SW 1271 (cell line): ENCODE measurements at regions not wholly inside any gene's neighbourhood (a gene's known extent, or its start where the extent isn't known, plus 50 kb on each side); places are given as distances from the start of the nearest gene placed in this dataset.
"Not testable (repeated sequence)": the region's sequence is repeated elsewhere in the genome, so short reads cannot be mapped to it uniquely, and the experiment has no call there.

ENCODE experiments used
- DNase-seq, 2 experiments: peaks; one replicate each; lab custom pipeline; 2025; lab: John Stamatoyannopoulos, UW

DNA sequence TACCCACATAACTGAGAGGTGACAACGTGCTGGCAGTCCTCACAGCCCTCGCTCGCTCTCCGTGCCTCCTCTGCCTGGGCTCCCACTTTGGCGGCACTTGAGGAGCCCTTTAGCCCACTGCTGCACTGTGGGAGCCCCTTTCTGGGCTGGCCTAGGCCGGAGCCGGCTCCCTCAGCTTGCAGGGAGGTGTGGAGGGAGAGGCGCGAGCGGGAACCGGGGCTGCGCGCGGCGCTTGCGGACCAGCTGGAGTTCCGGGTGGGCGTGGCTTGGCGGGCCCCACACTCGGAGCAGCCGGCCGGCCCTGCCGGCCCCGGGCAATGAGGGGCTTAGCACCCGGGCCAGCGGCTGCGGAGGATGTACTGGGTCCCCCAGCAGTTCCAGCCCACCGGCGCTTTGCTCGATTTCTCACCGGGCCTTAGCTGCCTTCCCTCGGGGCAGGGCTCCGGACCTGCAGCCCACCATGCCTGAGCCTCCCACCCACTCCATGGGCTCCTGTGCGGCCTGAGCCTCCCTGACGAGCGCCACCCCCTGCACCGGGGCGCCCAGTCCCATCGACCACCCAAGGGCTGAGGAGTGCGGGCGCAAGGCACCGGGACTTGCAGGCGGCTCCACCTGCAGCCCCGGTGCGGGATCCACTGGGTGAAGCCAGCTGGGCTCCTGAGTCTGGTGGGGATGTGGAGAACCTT lies 630.1 kb upstream of the NXPH2 start:
- not testable (repeated sequence) for DNase-seq

DNA sequence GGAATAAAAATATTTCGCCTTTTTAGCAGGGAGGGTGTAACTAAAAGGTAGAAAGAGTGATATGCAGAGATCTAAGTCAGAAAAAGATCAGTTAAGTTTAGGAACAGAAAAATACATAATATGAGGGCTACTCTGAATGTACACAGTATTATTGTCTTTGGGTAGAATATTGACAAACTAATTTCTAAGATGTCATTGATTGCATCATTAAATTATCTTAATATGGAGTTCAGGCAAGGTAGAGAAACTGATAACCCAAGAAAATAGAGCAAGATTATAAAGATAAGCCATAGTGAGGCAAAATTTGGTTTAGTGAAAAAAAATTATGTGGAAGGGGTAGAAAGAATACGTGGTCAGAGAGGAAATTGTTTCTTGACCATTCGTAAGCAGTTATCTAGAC lies 629.0 kb upstream of the NXPH2 start:
- no peak for DNase-seq

DNA sequence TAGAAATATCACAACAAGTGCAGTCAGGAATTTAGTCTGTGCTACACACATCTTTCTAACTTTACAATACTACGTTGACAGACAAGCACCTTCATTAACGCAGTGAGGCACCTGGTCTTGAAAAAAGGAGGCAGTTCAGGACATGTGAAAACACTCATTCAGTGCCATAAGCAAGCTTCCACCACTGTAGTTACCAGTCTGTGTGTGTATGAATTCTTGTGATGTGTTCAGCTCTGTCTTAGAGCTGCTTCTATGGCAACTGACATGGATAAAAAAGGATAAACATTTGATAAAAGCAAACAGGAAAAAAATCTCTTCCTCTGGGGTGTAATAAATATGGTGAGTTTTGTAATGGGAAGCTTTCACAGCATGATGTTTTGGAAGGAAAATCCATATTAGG lies 623.8 kb upstream of the NXPH2 start:
- no peak for DNase-seq

DNA sequence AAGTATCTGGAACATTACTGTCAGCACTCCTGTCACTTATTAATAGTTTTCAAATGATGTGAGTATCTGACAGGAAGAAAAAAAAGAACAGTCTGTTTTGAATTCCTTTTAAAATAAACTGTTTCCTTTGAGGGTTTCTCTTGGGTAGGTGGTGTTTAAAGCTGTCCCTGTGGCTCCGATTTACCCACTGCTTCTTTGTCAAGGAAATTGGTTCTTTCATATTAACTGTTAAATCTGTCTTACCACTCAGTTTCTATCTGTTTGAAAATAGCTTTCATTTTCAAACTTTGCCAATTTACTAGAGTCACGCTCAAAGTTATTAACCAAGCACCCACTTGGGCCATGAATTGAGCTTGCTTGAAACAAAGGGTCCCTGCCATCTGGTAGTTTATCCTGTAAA lies 614.6 kb upstream of the NXPH2 start:
- DNase-seq: no peak

DNA sequence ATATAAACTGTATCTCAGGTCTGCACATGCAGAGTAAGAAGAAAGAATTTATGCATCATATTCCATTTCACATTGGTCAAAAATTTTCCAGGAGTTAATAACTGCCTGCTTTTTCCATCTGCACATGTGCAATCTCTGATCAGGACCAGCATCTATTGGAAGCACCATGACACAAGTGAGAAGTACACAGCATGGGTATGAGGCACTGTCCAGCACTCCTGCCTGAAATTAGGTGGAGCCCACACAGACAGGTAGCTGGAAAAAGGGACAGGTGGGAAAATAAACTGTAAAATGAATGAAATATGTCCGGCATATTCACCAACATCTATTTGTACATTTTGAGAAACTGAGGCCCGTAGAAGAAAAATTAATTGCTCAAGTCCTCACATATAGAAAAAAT lies 609.2 kb upstream of the NXPH2 start:
- no peak for DNase-seq

DNA sequence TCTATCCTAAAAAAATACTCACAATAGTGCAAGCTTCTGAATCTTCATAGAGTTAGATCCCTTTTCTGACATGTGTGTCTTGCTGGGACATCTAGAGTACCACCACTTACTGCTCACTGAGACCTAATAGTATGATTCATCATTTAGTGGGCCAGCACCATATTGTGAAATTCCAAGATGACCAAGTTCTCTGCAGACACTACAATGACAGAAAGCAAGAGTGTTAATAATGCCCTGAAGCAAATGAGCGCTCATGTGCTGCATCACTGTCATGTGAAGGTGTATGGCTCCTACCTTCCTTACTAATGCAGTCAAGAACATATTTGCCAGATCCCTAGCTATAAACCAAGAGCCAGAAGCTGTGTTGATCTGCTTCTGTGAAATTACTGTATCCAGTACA lies 606.2 kb upstream of the NXPH2 start:
- no peak for DNase-seq

DNA sequence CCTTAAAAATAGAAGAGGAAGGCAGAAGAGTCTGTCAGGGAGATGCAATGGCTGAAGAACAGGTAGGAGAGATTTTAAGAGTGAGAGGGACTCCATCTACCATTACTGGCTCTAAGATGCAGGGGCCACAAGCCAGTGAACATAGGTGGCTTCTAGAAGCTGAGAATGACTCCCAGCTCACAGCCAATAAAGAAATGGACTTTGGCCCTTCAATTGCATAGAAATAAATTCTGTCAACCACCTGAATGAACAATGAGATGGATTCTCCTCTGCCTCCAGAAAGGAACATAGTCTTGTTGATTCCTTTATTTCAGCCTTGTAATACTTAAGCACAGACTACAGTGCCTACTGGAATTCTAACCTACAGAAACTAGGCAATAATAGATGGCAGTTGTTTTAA lies 603.3 kb upstream of the NXPH2 start:
- DNase-seq: no peak

DNA sequence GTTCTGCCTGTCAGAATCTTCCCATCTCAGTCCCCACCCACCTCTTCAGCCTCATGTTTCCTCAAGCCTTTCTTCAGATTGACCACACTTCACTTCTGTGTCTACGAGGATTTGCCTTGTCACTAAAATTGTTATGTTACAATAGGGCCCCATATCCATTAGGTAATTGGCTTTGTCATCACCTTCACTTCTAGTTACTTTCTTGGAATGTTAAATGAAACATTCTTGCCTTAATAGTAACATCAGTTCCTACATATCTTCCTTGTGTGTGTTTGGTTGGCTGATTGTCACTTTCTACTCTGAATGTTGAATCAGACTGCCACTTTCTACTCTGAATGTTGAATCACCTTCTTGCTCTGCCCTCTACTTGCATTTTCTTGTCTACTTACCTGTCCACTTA lies 599.9 kb upstream of the NXPH2 start:
- DNase-seq: no peak

DNA sequence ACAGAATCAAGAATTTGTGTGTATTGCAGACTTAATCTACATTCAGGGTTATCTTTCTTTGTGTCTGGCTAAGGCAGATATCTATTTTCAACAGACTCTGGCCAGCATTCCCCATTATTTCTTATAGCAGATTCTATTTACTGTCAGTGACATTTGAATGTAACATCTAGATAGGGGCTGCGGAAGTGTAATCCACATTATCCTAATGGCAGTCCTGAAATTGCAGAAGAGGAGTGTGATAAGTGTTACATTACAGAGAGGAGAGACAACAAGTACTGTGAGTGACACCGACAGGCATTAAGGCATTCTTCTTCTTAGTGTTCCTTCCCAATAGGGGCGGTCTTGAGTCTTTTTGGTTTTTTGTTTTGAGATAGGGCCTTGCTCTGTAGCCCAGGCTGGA lies 598.2 kb upstream of the NXPH2 start:
- DNase-seq: no peak

DNA sequence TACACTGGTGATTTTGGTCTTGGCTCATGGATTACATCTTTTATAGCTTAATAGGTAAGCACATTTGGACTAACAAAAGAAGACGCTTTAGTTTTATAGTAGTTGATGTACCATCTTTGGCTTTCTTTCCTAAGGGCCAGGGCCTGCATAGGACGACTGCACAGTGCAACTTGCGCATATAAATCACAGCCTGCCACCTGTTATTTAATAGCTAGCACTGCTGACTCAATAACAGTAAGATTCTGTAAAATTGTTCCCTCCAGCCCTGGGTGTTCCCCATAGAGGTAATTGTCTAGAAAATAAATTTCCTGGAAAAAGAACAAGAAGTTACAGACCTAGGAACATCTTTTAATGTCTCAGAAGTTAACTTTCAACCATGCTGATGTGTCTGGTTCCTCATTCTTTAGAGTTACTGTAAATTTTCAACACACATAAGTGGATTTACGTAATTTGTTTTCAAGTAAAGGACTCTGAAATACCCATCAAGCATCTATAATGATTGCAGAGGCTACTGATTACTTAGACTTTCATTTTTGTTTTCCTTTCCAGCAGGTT lies 594.2 kb upstream of the NXPH2 start:
- DNase-seq: no peak

DNA sequence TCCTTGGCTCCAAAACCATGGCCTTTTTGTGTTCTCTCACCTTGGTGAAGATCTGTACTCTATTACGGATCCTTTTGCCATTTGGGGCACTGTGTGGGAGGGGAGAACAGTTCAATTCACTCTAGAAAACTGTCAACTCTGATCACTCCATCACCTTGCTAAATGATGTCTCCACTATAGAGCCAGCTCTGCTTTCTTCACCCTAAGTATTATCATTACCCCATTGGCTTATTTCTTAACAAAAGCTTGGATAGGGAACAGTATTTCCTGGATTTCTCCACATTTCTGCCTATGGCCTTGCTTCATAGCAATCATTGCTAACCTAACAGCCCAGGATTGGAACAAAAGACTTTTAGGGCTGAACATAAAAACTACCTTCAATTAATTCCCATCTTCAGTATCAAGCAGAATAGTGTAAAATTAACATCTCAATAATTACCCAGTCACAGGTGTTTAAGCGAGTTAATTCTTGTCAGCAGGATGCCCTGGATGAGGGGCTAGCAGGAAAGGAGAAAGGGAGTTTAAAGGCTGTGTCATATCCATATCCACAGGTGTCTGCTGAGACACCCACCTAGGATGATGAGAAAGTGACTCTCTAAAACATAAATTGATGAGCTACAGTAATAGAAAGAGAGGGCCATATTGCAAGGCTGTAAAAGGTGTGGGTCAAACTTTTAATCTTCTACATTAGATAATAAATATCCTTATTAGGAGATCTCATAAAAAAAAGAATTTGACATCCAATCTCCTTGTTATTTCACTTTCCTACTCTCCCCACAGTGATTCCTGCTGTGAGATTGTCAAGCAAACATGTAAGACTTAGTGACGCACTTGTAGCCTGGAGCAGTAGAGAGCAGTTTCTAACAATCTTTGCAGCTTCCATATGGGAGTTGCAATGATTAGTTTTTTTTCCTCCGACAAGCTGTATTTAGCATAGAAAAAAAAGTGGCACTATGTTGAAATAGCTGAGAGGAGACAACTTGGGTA lies 589.5 kb upstream of the NXPH2 start:
- DNase-seq: no peak

DNA sequence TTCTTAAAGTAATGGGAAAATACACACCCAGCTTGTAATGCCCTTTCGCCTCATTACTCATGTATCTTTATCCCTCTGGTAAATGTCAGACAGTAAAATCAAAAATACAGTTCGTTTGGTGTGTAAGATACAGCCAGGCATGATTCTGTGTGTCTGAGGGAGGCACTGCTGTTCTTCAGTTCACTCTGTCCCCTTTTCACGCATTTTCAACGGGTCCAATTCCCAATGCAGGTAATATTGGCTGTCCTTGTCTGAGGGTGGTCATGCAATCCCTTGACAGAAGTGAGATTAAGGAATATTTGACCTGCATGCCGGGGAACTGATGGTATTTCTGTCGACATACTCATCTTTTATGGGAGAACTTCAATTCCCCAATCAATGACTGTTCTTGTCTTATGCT lies 587.2 kb upstream of the NXPH2 start:
- DNase-seq: no peak

DNA sequence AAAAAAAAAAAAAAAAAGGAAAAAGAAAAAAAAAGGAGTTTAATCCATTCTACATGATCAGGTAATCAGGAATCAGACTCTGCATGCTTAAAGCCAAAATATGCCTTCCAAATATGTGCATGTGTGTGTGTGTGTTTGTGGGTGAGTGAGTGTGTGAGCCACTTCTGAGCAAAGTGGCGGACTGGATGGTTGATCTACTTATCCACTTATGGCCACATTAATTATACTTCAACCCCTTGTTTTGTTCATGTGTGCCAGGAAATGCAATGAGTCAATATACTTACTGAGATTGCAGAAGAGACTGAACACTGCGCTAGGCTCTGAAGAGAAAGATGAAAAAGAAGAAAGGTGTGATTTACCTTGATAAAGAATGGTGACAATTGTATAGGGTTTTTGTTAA lies 586.5 kb upstream of the NXPH2 start:
- DNase-seq: no peak

DNA sequence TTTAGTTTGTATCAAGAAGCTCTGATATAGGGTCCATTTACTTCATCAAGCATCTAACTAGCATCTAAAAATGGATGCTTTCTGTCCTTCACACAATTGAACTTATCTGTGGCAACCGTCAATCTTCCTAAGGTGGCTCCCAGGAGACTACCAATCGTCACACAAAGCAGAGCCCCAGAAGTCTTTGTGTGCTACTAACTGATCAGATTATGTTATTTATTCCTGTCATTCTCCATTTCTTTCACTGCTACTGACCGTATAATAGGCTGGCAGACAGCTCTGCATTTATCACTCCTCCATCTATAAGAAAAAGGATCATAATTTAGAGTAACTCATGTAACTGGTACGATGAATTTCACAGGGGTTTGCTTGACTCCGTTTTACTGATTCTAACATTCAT lies 585.0 kb upstream of the NXPH2 start:
- DNase-seq: no peak

DNA sequence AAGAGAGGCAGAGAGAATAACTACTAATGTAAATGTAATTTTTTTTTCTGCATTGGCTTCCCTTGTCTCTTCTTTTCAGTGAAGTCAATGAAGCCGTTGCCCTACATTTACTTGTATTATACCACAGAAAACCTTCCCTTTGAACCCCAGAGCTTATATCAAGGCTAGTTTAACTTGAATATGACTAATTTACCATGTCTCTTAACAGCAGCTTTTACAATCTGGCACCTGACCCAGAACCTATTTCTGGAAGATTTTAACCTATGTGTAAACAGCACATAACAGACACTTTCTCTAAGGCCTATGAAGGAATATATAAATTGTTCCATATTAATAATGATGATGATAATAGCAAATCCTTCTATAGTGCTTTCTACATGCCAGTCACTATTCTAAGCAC lies 580.5 kb upstream of the NXPH2 start:
- no peak for DNase-seq

DNA sequence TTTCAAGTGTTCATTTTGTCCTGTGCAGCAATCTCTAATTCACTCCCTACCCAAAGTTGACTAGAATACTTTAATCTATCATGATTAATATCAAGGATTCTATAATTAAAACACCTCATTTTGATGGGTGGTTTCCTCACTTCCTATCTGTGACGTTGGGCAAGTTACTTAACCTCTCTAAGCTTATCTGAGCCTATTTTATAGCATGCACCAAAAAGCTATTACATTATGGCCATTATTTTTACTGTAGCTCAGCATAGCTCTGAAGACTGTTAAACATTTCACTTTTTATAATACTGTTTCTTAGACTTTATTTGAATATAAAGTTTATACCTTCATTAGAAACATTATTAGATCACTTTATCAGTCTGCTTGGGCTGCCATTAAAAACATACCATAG lies 579.6 kb upstream of the NXPH2 start:
- DNase-seq: no peak

DNA sequence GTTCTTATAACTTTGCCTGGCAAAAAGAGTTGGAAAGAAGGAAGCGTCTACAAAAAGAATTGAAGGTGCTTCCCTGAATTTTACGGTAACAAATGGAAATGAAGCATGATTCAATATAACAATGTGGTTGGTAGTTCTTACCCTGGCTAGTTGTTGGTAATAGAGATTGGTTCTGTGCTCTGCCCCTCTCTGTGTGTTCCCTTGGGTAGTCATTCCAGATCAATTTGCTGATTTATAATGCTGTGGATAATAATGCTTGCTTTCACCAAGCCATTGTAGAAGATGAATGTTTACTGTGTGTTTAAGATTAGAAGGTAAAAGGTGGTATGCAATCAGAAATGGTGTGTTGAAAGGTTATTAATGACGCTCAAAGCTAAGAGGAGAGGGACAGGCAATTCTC lies 577.8 kb upstream of the NXPH2 start:
- DNase-seq: no peak

DNA sequence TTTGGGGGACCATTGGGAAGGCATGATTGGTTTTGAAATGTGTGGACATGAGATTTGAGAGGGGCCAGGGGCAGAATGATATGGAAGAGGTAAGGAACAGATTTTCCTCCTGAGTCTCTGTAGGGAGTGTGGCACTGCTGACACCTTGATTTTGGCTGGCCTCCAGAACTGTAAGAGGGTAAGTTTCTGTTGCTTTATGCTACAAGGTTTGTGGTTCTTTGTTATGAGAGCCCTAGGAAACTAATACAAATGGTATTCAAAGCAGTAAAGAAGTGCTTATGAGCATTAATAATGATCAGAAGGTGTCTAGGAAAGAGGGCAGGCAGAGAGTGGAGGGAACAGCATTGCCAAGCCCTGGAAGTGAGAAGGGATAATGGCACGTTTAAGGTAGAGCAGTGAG lies 574.3 kb upstream of the NXPH2 start:
- DNase-seq: no peak

DNA sequence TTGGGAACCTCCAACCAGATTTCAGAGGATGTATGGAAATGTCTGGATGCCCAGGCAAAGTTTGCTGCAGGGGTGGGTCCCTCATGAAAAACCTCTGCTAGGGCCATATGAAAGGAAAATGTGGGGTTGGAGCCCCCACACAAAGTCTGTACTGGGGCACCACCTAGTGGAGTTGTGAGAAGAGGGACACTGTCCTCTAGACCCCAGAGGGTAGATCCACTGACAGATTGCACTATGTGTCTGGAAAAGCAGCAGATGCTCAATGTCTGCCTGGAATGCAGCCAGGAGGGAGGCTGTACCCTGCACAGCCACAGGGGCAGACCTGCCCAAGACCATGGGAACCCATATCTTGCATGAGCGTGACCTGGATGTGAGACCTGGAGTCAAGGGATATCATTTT lies 573.7 kb upstream of the NXPH2 start:
- DNase-seq: no peak

DNA sequence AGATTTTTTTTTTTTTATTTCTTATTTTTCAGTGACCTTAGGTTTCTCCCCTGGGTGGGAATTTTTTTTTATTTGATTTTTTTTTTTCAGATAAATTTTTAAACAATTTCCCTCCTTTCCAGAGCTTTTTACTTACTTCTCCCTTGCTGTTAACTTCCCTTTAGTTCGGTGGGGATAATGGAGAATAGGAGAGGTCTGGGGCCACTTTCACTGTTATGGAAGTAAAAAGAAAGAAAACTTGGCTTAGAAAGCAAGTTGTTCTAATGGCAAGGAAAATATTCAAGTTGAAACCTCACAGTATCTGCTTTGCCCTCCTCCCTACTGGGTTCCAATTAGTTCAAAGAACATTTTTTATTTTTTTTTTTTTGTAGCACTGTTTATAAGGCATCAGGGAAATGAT lies 537.1 kb upstream of the NXPH2 start:
- DNase-seq: no peak

DNA sequence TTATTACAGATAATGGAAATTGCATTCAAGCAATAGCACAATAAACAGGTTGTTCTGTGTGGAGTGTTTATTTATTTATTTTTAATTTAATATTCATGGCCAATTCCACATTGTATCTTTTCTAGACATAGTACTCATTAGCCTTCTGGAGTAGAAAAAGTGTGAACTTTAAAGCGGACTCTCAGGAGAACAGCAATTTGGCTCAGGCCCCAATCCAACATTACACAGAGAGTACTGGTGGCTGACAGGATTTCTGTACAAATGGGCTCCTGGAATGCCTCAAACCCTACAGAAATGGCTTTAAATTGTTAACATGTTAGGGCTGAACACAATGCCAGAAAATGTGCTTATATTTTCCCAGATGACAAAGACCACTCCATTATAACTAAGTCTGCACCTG lies 533.9 kb upstream of the NXPH2 start:
- DNase-seq: no peak

DNA sequence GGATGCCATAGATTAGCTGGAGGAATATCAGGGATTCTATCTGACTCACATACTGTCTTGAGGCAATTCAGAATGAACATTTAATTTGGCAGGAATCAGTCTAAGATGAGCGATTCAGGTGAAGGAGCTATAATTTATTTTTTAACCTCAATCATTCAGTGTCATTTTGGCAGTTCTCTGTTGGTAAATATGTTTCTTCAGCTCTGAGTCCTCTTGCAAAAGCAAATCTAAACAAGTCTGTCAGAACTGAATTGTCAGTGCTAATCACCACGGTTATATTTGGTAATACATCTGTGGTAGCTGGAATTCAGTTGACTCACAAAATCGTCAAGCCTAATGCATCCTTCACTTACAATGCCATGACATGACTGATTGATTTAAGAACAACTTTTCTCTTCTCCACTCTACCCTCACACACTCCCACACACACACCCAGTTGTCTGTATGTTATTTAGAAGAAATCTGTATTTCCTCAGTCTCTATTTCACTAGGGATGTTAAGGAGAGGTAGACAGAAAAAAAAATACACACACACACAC lies 516.6 kb upstream of the NXPH2 start:
- no peak for DNase-seq

DNA sequence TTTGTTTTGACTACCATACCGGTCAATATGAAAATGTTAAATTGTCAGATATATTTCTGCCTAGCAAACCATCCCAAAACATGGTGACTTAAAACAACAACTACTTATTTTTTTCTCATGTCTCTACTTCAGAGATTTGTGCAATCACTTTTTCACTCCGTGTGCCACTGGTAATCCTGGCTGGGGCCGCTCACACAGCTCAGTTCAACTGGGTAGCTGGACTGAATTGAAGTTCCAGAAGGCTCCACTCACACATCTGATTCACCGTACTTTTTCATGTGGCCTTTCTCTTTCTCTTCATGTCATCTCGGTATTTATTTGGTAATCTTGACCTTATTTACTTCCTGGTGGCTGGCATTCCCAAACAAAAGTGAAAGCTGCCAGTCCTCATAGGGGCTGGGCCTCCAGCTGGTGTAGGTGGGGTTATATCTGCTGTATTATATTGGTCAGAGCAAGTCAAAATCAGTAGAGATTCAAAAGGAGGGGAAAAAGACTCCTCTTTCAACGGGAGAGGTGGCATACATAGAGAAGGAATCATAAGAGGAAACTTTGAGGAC lies 513.9 kb upstream of the NXPH2 start:
- DNase-seq: no peak
